GM21390 (cell line): ENCODE measurements at regions not wholly inside any gene's neighbourhood (a gene's known extent, or its start where the extent isn't known, plus 50 kb on each side); places are given as distances from the start of the nearest gene placed in this dataset.

ENCODE experiments used
- ATAC-seq: cut with Tn5 transposase; IDR thresholded peaks from one replicate; pipeline ENCODE4 v1.9.1; 2021; ENCODE audit not compliant: unreplicated experiment

- ATAC-seq: no peak
These were observed 408.9 kb downstream of the MEIS1 start for GRCh38 chr2:66843847-66844246.

- ATAC-seq: no peak
These were observed 410.4 kb downstream of the MEIS1 start for GRCh38 chr2:66845307-66845706.

- no peak for ATAC-seq
These were observed 412.0 kb downstream of the MEIS1 start for GRCh38 chr2:66846887-66847286.

- ATAC-seq: no peak
These were observed 414.3 kb downstream of the MEIS1 start for GRCh38 chr2:66849153-66849755.

GRCh38 chr2:66850376-66850775, 415.5 kb downstream of the MEIS1 start:
- ATAC-seq: no peak

- ATAC-seq: no peak
These were observed 416.5 kb downstream of the MEIS1 start for GRCh38 chr2:66851449-66851872.

GRCh38 chr2:66852953-66853352, 418.0 kb downstream of the MEIS1 start:
- ATAC-seq: no peak

GRCh38 chr2:66853585-66853984, 418.7 kb downstream of the MEIS1 start:
- no peak for ATAC-seq

GRCh38 chr2:66854298-66854697, 419.4 kb downstream of the MEIS1 start:
- no peak for ATAC-seq

GRCh38 chr2:66862885-66863650, 428.1 kb downstream of the MEIS1 start:
- ATAC-seq: no peak

GRCh38 chr2:66865161-66865560, 430.2 kb downstream of the MEIS1 start:
- ATAC-seq: no peak

- no peak for ATAC-seq
These were observed 431.6 kb downstream of the MEIS1 start for GRCh38 chr2:66866331-66867062.

GRCh38 chr2:66867063-66867441, 432.1 kb downstream of the MEIS1 start:
- ATAC-seq: no peak

- ATAC-seq: no peak
These were observed 434.2 kb downstream of the MEIS1 start for GRCh38 chr2:66869076-66869475.

GRCh38 chr2:66872081-66872985, 437.4 kb downstream of the MEIS1 start:
- no peak for ATAC-seq

- no peak for ATAC-seq
These were observed 438.2 kb downstream of the MEIS1 start for GRCh38 chr2:66872986-66873754.

- ATAC-seq: no peak
These were observed 439.5 kb downstream of the MEIS1 start for GRCh38 chr2:66874411-66874810.

- no peak for ATAC-seq
These were observed 441.1 kb downstream of the MEIS1 start for GRCh38 chr2:66875941-66876462.

- ATAC-seq: no peak
These were observed 451.0 kb downstream of the MEIS1 start for GRCh38 chr2:66885775-66886383.

- no peak for ATAC-seq
These were observed 453.3 kb downstream of the MEIS1 start for GRCh38 chr2:66888246-66888645.
